HG03378 (cell line): ENCODE measurements at regions not wholly inside any gene's neighbourhood (a gene's known extent, or its start where the extent isn't known, plus 50 kb on each side); places are given as distances from the start of the nearest gene placed in this dataset.
"Not testable (repeated sequence)": the region's sequence is repeated elsewhere in the genome, so short reads cannot be mapped to it uniquely, and the experiment has no call there.

Source experiments
- ATAC-seq: cut with Tn5 transposase; IDR thresholded peaks from one replicate; pipeline ENCODE4 v1.9.1; 2021; ENCODE audit warnings: mild to moderate bottlenecking, moderate library complexity; ENCODE audit not compliant: unreplicated experiment

GRCh38 chr20:20799716-20800312, 87.4 kb upstream of the RALGAPA2 start:
- ATAC-seq: no peak

GRCh38 chr20:20797521-20798310, 85.3 kb upstream of the RALGAPA2 start:
- ATAC-seq: no peak

- no peak for ATAC-seq
Observed at GRCh38 chr20:20796766-20797440, 84.5 kb upstream of the RALGAPA2 start.

- no peak for ATAC-seq
Observed at GRCh38 chr20:20795721-20796120, 83.3 kb upstream of the RALGAPA2 start.

- no peak for ATAC-seq
Observed at GRCh38 chr20:20795119-20795518, 82.7 kb upstream of the RALGAPA2 start.

GRCh38 chr20:20793591-20793990, 81.1 kb upstream of the RALGAPA2 start:
- ATAC-seq: no peak

DNA sequence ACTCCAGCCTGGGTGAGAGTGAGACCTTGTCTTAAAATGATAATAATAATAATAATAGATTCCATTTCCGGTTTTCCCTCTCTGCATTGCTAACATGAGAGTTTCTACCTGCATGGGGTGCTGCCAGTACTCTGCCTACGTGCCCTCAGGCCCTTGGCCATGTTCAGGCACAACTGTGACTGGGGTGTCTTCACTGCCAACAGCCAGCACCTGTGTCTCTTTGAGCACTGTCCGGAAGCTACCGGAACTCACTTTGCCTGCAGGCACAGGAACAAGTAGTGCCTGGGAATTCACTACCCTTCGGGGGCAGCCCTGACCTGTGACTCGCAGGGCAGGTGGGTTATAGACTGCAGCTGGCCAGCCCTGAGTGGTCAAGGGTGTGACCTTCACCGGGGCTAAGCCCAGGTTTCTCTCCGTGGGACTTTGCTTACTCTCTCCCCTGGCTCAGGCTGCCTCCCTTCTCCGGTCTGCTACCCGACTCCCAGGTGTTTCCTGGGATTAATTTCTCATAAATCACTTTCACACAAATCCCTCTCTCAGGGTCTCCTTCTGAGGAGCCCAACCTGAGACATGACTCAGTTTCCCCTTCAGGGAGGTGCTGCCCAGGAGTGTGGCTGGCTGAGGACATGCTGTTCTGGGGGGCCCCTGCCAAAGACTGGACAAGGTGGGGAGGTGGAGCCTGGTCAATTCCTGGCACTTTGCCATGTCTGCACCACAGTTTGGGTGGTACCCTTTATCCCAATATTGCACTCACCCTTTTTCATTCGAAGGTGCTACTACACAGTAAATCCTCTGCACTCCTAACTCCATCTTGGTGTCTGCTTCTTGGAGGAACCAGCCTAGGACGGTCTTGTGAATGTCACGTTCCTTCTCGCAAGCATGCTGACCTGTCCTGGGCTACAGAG, 79.5 kb upstream of the RALGAPA2 start:
- no peak for ATAC-seq

DNA sequence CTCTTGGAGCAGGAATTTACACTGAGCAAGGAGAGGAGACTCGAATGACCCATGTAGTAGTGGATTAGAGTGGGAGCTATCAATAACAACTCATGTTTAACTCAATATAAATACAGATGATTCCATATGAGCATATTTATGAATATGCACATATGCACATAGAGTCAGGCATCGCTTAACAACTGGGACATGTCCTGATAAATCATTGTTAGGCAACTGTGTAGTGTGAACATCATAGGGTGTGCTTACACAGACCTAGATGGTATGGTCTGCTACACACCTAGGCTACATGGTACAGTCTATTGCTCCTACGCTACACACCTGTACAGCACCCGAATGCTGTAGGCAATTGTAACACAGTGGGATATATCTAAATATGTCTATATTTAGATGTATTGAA, 75.9 kb upstream of the RALGAPA2 start:
- no peak for ATAC-seq

- no peak for ATAC-seq
Observed at GRCh38 chr20:20786428-20786827, 74.0 kb upstream of the RALGAPA2 start.

GRCh38 chr20:20785226-20785625, 72.8 kb upstream of the RALGAPA2 start:
- no peak for ATAC-seq

DNA sequence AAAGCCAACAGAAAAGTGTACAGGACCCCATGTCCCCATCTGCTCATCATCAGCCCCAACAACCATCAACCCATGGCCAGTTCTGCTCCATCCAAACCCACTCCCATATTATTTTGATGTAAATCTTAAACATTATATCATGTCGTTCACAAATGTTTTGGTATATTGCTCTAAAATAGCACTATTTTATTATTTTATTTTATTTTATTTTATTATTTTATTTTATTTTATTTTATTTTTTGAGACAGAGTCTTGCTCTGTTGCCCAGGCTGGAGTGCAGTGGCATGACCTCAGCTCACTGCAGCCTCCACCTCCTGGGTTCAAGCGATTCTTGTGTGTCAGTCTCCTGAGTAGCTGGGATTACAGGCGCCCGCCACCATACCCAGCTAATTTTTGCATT, 72.0 kb upstream of the RALGAPA2 start:
- ATAC-seq: not testable (repeated sequence)

- ATAC-seq: no peak
Observed at GRCh38 chr20:20783450-20783849, 71.0 kb upstream of the RALGAPA2 start.

- no peak for ATAC-seq
Observed at GRCh38 chr20:20782755-20783154, 70.3 kb upstream of the RALGAPA2 start.

DNA sequence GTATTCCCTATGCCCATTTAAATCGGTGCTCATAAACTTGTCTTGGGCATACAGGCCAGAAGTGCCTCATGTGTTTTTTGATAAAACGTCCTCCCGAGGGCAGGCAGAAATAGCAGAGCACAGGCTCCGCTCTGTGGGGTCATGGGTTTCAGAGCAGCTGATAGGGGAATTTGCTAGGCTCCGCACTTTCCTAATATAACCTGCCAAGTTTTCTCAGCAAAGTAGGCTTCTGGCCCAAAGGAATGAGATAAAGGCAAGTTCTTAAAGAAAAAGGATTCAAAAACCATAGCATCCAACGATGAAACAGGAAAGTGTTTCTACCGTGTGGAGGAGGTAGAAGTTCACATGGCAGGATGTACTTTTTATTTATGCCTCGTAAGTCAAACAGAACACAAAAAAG, 69.8 kb upstream of the RALGAPA2 start:
- no peak for ATAC-seq

- no peak for ATAC-seq
Observed at GRCh38 chr20:20781029-20781428, 68.6 kb upstream of the RALGAPA2 start.

DNA sequence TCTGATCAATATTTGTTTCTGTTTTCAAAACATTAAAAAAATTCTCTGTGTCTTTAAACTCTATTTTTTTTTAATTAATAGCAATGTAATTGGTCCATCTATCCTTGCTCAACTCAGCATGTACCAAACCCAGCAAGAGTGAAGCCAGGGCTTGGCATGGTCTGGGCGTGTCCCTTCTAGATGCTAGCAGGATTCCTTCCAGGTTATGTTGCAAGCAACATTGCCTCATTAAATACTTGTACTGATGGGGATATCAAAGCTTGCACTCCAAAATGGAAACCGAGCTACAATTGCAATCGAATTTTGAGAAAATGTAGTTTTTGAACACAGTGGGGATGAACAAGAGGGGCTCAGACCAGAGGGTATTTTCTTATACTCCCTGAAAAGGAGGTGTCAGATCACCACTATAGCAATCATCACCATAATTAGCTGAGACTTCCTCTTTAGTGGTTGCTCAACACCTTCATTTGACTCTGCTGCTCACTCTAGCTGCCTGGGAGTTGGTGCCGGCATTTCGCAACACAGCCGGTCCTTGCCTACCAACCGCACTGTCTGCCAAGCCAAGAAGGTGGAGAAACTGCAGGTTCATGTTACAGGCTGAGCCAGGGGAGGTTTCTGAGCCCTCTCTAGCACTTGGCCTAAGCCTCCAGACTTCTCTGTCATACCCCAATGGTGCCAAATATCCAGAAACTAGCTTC, 67.8 kb upstream of the RALGAPA2 start:
- ATAC-seq: peak; percentile 69

DNA sequence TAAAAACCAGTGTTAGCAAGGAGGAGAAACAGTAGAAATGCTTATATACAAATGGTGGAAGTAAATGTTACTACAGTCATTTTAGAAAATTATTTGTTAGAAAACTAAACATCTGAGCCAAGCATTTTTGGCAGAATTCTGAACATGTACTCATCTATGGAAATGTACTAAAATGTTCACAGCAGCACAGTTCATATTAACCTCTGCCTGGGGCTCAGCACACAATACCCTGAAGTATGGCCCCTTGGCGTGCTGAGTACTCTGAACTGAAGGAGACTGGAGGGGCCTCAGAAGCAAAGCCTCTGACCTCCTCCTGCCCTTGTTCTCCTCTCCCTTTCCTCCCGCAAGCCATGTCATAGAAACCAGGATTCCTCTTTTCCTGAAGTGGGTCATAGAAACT, 66.2 kb upstream of the RALGAPA2 start:
- ATAC-seq: no peak

DNA sequence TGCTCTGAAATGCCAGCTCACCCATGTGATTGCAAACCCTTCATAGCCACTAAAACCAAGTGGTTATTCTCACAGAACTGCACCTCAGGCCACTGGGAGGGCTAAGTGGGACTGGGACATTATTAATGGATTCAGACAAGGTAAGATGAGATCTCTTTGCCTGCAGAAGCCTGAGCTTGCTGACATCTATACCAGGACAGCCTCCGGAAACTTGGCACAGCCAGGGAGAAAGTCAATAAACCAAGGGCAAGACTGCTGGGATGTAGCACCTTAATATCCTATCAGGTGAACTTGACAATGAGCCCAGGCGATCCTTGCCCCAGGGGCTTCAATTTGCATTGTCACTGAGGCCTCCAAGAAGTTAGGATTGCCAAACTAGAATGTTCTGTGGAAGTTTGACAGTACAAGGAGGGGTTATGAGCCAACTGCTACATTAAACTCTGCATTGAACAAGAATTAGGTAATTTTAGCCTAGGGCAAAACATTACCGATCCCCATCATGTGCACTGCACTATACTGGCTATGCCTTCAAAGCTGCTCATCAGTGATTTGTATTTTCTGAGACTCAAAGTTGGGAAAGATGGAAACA, 60.1 kb upstream of the RALGAPA2 start:
- ATAC-seq: no peak

DNA sequence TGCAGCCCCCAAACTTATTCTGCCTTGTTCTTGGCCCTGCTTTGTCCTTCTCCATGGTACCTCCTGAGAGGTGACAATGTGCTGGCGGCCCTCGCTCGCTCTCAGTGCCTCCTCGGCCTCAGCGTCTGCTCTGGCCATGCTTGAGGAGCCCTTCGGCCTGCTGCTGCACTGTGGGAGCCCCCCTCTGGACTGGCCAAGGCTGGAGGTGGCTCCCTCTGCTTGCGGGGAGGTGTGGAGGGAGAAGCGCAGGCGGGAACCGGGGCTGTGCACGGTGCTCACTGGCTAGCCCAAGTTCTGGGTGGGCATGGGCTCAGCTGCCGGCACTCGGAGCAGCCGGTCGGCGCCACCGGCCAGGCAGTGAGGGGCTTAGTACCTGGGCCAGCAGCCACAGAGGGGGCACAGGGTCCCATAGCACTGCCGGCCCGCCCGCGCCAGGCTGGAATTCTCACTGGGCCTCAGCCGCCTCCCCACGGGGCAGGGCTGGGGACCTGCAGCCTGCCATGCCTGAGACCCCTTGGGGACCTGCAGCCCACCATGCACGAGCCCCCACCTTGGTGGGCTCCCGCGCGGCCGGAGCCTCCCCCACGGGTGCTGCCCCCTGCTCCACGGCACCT, 55.9 kb upstream of the RALGAPA2 start:
- no peak for ATAC-seq
